Left lung (tissue), 4 donors: ENCODE measurements at regions not wholly inside any gene's neighbourhood (a gene's known extent, or its start where the extent isn't known, plus 50 kb on each side); places are given as distances from the start of the nearest gene placed in this dataset.

ENCODE experiments used
- ATAC-seq: fragments of 200-7000 bp; cut with Tn5 transposase; one replicate; pipeline ENCODE4 v1.9.1; 2020; ENCODE audit warnings: moderate library complexity
- DNase-seq, 4 donors: peaks; one replicate each; pipeline ENCODE4 v3.0.0-alpha.2; 2013 to 2020
- H3K27ac ChIP-seq, 2 donors: fragments of 200-600 bp; sonication (generic) in 1 of 2; one replicate each; pipeline versions ENCODE4 v1.5.0 to v1.8.0; 2020 to 2021
- H3K27me3 ChIP-seq, 2 donors: fragments of 200-600 bp; sonication (generic) in 1 of 2; one replicate each; pipeline versions ENCODE4 v1.5.0 to v1.8.0; 2020 to 2021
- H3K36me3 ChIP-seq, 2 donors: fragments of 200-600 bp; sonication (generic) in 1 of 2; one replicate each; pipeline versions ENCODE4 v1.5.0 to v1.8.0; 2020 to 2021
- H3K4me1 ChIP-seq, 2 donors: fragments of 200-600 bp; one replicate each; pipeline ENCODE4 v1.8.0; 2021
- H3K4me3 ChIP-seq, 2 donors: fragments of 200-600 bp; sonication (generic) in 1 of 2; one replicate each; pipeline versions ENCODE4 v1.5.0 to v1.8.0; 2020 to 2021; ENCODE audit warnings: mild to moderate bottlenecking in 1 of 2
- H3K9me3 ChIP-seq, 2 donors: fragments of 200-600 bp; sonication (generic) in 1 of 2; one replicate each; pipeline versions ENCODE4 v1.5.0 to v1.8.0; 2020 to 2021
- intact Hi-C, 2 donors: fragments of 100-400 bp; cut with DNase I; formaldehyde crosslinking; loops; one replicate each; pipeline versions ENCODE4 v1.11.2 to v1.14.2; 2022
- TF ChIP-seq, protein P1 (sequence below), 2 donors: fragments of 200-600 bp; sonication (generic) in 1 of 2; IDR thresholded peaks; one replicate each; pipeline versions ENCODE4 v1.5.0 to v1.8.0; 2021; ENCODE audit warnings: antibody characterized with exemption in 2 of 2
- donor health status: DM: no; HTN: yes; CAD: no.
- donor health status: DM: no; HTN: no; CAD: no.

DNA sequence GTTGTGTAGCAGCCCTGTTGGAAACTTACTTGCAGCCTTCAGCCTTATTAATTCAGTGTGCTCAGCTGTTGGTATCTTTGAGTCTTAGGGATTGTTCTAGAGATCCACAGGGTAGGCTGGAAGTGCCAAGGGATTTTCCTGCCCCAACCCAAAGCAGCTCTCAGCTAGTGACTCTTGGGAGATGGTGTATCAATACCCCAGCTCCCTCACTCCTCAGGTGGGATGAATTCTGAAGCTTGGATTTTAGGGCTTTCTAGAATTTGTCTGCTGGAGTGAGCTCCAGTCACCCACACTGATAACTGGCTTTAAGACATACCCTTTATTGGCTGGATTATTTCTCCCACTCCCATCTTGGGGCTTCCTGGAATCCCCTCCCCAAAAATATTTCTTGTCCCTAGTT lies 493.0 kb downstream of the MN1 start:
- intact Hi-C loops = no loop called here
- Histone ChIP-seq H3K4me1 (no peaks in the 10 kb centered on the region), H3K36me3 (no peaks in the 10 kb centered on the region), H3K4me3 (no peak overlapping the region), H3K27me3 (peaks cover 0 to 12% of the 10 kb centered on the region in 2 donors), H3K9me3 (peaks cover 0 to 9% of the 10 kb centered on the region in 2 donors), H3K27ac (no peak overlapping the region)
- DNase-seq = no peak
- no peak for ATAC-seq
- TF ChIP-seq, protein P1, sequence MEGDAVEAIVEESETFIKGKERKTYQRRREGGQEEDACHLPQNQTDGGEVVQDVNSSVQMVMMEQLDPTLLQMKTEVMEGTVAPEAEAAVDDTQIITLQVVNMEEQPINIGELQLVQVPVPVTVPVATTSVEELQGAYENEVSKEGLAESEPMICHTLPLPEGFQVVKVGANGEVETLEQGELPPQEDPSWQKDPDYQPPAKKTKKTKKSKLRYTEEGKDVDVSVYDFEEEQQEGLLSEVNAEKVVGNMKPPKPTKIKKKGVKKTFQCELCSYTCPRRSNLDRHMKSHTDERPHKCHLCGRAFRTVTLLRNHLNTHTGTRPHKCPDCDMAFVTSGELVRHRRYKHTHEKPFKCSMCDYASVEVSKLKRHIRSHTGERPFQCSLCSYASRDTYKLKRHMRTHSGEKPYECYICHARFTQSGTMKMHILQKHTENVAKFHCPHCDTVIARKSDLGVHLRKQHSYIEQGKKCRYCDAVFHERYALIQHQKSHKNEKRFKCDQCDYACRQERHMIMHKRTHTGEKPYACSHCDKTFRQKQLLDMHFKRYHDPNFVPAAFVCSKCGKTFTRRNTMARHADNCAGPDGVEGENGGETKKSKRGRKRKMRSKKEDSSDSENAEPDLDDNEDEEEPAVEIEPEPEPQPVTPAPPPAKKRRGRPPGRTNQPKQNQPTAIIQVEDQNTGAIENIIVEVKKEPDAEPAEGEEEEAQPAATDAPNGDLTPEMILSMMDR (IDR thresholded peaks at IDR 0.05) = no peak

DNA sequence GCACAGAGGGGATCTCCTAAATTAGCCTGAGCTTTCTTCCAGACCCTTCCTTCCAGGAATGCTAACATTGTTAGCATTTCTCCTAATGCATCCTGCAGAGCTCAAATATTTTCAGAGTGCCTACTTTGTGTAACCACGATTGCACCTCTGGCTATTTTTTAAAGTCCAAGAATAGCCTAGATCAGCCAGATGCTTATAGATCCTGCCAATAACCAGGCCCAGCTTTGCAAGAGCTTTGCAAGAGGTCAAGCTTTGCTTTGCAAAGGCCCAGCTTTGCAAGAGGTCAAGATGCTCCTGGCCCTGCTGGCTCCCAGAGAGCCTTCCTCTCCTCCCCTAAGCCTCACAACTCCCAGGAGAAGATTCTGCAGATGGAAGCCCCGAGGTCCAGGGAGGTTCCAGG lies 491.9 kb downstream of the MN1 start:
- TF ChIP-seq, protein P1 (IDR thresholded peaks at IDR 0.05) = no peak
- Histone ChIP-seq H3K36me3 (no peaks in the 10 kb centered on the region), H3K4me1 (no peaks in the 10 kb centered on the region), H3K9me3 (peaks cover 0 to 9% of the 10 kb centered on the region in 2 donors), H3K4me3 (no peak overlapping the region), H3K27ac (no peak overlapping the region), H3K27me3 (peaks cover 0 to 12% of the 10 kb centered on the region in 2 donors)
- intact Hi-C loops = no loop called here
- ATAC-seq = no peak
- no peak for DNase-seq

DNA sequence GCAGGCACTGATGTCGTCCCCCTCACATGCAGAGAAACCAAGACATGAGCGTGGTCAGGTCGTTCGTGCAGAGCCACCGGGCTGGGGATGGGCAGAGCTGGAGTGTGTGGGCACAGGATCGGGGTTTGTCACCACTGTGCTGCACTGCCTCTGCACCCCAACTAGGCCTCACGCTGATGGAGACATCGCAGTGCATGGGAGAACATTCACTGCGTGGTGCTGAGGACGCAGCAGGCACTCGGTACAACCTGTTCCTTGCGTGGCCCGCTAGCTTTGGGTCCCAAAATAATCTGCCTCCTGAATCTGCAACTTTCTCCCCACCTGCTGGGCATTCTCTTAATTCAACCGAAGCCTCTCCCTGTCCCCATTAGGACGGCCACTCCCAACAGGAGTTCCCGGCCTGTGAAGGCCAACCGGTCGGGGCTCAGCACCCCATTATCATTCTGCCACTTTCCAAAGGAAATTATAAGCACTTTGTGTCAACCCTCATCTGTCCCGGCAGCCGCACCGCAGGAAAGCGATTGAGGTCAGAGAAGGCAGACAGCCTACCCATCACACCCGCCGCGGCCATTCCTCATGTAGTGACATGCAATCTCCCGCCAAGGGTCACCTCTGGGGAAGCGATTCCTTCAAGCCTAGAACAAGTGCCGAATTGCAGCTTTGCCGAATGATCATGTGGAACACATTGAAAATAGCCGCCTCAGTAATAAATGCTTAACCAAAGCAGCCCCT lies 490.4 kb downstream of the MN1 start:
- Histone ChIP-seq H3K27ac (no peak overlapping the region), H3K9me3 (peaks cover 0 to 9% of the 10 kb centered on the region in 2 donors), H3K27me3 (peaks cover 0 to 12% of the 10 kb centered on the region in 2 donors), H3K36me3 (no peaks in the 10 kb centered on the region), H3K4me3 (no peak overlapping the region), H3K4me1 (no peaks in the 10 kb centered on the region)
- TF ChIP-seq, protein P1 (IDR thresholded peaks at IDR 0.05) = no peak
- no peak for DNase-seq
- intact Hi-C loops = no loop called here
- no peak for ATAC-seq

DNA sequence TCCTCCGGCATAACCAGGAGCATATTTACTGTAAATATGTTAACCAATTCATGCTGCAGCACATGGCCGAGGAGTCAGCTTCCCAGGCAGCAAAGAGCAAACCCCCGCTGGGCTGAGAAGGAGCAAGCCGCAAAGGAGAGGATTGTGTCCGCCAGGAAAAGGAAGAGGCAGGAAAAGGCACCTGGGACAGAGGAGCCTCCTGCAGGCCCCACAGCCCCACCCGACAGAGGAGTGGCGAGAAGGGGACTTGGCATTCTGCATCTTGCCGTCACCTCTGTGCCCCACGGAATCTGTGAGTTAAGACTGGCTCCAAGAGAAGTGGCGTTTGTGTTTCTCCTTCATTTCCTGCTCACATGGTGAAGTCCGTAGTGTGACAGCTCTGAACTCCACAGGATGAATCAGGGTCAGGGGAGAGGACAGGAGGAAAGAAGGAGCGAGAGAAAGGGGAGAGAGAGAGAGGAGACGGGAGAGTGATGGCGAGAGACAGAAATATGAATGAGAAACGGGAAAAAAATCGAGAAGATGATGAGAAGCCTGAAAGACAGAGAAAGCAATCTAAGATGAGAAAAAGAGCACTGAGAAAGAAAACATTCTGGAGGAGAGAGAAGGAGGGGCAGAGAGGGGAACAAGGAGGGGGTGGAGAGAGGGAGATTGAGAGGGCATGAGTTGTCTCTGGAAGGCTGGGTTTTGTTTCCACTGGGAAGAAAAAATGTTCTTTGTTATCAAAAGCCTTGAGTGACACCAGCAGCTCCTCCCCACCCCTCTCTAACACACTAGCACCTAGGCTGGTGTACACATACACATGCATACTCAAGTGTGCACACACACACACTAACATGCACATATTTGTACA lies 489.6 kb downstream of the MN1 start:
- Histone ChIP-seq H3K9me3 (peaks cover 0 to 9% of the 10 kb centered on the region in 2 donors), H3K4me1 (no peaks in the 10 kb centered on the region), H3K27me3 (peaks cover 0 to 12% of the 10 kb centered on the region in 2 donors), H3K36me3 (no peaks in the 10 kb centered on the region), H3K27ac (no peak overlapping the region), H3K4me3 (no peak overlapping the region)
- no peak for DNase-seq
- intact Hi-C loops = no loop called here
- TF ChIP-seq, protein P1 (IDR thresholded peaks at IDR 0.05) = no peak
- no peak for ATAC-seq

DNA sequence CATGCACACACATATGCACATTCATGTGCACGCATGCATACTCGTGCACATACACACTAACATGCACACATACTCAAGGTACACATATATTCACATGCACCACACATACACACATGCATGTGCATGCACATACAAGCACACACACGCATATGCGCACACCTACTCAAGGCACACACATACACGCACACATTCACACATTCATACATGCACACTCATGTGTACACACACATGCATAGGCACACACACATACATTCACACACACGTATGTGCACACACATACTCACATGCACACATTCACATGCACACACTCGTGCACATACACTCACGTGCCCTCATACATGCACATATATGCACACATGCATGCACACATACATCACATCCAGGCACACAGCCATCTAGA lies 489.0 kb downstream of the MN1 start:
- no peak overlapping the region for H3K4me3 ChIP-seq
- H3K36me3 ChIP-seq = no peaks in the 10 kb centered on the region
- peaks cover 0 to 9% of the 10 kb centered on the region in 2 donors for H3K9me3 ChIP-seq
- no peak for ATAC-seq
- TF ChIP-seq, protein P1 (IDR thresholded peaks at IDR 0.05) = no peak
- no peak overlapping the region for H3K27ac ChIP-seq
- intact Hi-C loops = no loop called here
- DNase-seq = no peak
- H3K4me1 ChIP-seq = no peaks in the 10 kb centered on the region
- peaks cover 0 to 12% of the 10 kb centered on the region in 2 donors for H3K27me3 ChIP-seq
